IPS-NIHi7 (cell line): ENCODE measurements at regions not wholly inside any gene's neighbourhood (a gene's known extent, or its start where the extent isn't known, plus 50 kb on each side); places are given as distances from the start of the nearest gene placed in this dataset.

Experiments used
- DNase-seq: peaks from one replicate; pipeline ENCODE4 v3.0.0; 2012; ENCODE audit warnings: mixed read lengths; ENCODE audit errors: extremely low spot score

DNA sequence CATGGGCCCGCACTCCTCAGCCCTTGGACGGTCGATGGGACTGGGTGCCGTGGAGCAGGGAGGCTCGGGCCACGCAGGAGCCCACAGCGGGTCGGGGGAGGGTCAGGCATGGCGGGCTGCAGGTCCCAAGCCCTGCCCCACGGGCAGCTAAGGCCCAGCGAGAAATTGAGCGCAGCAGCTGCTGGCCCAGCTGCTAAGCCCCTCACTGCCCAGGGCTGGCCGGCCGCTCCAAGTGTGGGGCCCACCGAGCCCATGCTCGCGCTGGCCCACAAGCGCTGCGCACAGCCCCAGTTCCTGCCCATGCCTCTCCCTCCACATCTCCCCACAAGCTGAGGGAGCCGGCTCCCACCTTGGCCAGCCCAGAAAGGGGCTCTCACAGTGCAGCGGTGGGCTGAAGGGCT lies 259.4 kb downstream of the VGLL3 start:
- no peak for DNase-seq

DNA sequence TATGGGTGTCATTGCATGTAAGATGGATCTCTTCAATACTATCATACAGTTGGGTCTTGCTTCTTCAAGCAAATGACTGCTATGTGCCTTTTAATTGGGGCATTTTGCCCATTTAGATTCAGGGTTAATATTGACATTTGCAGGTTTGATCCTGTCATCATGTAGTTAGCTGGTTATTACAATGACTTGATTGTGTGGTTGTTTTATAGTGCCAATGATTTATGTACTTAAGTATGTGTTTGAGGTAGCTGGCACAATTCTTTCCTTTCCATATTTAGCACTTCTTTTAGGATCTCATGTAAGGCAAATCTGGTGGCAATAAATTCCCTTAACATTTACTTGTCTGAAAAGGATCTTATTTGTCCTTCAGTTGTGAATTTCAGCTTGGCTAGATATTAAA lies 267.5 kb downstream of the VGLL3 start:
- no peak for DNase-seq

DNA sequence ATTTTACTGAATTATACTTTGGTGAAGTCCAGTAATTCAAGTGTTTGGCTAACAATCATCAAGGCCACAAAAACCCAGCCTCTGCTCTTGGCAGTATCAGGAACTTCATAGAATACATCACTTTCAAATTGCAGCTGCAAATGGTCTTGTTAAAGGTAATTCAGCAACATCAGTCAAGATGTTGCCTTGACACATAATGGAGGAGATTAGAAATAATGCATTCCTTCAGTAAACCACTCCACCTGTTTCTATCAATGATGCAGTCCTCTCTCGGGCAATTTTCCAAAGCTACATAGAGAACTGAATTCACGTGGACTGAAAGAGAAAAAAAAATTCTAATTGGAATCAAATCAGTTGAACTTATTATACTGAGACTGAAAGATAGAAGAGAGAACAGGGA lies 279.3 kb downstream of the VGLL3 start:
- DNase-seq: no peak

DNA sequence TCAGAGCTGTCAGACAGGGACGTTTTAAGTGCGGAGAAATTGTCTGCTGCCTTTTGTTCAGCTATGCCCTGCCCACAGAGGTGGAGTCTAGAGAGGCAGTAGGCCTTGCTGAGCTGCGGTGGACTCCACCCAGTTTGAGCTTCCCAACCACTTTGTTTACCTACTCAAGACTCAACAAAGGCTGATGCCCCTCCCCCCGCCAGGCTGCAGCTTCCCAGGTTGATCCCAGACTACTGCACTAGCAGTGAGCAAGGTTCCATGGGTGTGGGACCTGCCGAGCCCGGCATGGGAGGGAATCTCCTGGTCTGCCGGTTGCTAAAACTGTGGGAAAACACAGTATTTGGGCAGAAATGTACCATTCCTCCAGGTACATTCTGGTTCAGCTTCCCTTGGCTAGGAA lies 282.1 kb downstream of the VGLL3 start:
- no peak for DNase-seq

DNA sequence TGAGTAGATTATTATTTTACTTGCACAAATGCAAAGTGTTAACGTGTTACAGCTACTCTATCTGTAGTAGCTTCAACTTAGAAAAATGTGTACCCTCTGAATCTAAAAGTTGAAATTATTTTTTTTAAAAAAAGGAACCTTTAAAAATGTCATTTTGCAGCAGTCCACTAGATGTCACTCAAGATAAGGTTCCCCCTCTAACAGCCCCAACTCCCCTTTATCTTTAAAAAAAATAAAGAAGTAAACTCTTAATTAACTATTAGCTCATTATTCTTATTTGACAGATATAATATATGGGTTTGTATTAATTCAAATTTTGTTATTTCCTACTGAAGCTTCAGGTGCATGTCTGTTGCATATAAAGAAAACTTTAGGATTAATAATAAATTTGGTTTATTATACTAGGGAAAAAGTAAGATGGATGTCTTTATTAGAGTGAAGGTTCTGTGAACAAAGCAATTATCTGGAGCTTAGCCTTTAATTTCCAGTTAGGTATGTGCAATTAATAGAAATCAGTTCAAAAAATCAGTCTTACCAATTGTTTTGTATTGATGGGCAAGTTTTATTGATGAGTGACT lies 288.5 kb downstream of the VGLL3 start:
- peak; percentile 14 for DNase-seq

DNA sequence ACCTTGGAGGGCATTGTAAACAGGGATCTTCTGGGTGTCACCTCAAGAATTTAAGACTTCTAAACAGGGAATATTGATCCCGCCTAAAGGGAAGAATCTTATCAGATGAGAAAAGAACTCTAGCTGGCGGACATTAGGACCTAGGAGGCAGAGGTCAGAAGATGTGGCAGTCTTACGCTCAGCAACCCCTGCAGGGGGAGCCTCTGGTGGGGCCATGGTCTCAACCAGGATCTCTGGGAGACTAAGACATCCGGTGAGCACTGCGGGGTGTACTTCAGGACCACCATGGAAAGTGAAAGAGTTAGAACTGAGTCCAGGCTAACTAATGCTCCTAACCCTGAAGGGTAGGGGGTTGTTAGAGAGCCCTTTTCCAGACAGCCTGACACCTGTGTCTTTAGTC lies 295.2 kb downstream of the VGLL3 start:
- peak; percentile 25 for DNase-seq

DNA sequence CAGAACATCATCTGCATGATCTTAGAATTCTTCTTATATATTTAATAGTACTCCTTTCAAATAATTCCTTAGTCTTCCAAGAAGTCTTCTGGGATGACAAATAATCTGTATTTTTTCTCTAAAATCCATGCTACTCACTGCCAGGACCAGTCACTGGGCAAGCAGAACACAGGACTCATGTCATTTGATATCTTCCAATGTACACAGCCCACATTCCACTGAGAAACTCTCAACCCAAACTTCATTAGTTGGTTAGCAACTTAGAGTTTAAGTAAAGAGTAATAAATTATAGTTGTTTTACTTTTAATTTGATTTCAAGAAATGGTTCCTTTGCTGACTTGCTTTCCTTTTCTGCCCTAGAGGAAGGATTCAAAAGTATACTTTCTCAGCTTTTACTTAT lies 317.0 kb downstream of the VGLL3 start:
- no peak for DNase-seq

DNA sequence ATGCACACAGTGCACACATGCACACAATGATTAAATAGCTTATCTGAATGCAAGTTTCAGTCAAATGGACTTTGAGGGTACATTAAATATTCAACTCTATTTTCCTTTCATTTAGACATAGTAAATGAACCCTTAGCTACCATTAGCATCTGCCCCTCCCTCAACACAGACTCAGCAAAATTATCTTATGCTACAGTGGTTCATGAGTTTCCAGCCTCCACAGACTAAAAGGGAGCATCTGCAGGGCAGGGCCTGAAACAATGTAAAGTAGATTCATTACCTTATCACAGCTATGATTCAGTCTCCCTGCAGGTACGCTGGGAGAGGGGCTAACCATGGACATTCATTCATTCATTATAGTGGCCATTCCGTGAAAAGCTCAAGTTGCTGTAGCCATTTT lies 329.1 kb downstream of the VGLL3 start:
- no peak for DNase-seq

DNA sequence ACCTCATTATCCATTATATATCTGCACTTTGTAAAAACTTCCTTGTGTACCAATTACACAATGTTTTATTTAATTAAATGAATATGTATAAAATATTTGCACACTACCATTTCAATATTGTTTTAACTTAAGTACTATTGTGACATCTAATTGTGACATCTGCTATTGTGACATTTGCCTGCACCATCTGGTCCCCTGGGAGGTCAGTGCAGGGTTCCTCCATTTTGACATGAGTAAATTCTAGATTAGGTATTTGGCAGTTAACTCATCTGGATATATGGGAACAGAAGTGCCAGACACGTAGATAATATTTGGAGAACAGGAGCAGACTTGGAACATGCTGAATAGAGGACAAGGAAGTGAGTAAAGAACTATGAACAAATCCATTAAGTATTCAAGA lies 332.1 kb downstream of the VGLL3 start:
- no peak for DNase-seq

DNA sequence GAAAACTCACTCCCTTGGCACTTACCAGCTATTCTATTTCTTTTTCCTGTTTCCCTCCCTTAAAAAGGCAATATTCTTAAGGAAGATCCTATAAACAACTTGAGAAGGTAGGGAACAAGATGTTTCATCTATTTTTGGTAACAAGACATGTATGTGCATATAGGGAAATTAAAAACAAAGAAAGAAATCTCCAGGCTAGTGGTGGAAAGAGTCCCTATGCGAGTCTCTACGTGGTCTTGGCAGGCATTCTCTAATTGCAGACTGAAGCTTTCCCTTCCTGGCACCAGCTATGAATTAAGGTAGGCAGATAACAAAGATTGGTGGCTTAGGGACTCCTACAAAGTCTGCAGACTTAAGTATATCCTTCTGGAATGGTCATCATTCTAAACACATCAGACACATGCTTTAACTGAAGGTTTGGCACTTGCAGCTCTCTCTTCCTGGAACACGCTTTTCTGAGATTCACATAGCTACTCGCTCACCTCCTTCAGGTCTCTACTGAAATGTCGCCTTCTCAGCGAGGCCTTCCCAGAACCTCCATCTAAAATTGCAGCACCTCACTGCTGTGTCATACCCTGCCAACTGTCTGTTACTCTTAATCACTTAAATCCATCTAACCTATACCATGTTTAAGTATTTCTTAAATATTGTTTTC lies 336.0 kb downstream of the VGLL3 start:
- no peak for DNase-seq

DNA sequence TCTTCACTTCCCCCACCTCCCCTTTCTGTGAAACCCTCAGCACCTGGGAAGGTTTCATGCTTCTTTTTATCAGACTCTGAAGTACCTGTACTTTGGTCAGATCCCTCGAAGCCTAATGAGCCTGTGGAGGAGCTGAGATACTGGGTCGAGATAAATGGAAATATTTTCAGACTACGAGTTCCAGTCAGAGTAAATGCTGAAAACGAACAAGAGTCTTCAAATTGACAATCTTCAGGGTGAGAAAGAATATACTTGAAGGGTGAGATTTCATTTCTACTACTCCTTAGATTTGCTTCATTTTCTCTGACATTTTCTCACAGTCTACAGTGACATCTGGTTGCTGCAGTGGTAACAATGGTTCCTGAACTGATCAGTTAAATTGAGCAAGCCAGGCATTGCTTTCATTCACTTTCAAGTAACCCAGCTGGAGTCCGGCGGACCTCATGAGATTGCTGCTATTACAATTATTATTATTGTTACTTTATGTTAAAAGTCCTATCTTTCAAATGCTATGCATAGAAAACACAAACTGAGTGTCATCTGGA lies 337.2 kb downstream of the VGLL3 start:
- DNase-seq: no peak

DNA sequence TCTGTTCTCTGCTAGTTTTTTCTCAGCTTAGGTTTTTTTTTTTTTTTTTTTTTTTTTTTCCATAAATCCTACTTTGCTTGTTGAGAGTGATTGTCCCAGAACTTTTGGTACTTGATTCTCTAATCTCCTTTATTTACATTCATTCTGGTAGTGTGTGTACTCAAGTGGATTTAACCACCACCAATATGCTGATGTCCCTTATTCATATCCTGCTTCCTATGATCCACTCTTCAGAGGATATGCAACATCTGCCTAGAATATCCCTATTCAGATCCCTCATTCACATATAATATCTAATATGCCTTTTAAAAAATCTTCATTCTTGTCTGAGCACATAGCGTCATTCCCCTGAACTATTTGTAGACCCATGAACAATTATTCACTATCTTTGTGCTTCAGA lies 342.9 kb downstream of the VGLL3 start:
- DNase-seq: no peak

DNA sequence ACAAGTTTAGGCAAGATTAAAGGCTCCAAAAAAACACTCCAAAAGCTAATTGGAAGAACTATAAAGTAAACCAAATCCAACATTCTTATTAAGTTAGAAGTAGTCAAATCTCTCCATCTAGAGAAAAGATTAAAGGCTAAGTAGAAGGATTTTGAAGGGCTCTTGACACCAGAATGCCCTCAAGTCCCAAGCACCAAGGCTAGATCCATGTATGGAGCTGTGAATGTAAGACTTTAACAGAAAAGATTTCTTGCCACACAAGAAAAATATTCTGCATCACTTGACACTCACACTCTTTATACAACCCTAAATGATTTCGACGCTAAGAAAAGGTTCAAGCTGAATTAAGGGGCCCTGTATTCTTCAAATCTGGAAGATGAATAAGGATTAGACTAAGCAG lies 345.2 kb downstream of the VGLL3 start:
- no peak for DNase-seq

DNA sequence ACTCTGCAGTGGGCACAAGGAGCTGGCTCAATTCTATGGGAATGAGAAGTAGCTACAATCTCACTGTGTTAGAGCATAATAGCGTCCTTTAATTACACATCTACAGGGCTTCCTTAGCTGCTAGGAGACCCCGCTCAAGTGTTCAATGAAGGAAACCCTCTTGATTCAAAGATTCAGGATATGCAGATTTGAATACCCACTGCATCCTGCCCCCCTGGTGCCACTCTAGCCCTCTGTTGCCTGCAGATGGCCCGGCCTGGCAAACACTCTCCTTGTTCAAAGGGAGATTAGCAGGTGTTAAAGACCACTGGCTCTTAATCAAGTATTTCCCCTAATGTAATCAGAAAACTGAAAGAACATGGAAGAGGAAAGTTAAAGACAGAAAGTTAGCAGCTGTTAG lies 356.6 kb downstream of the VGLL3 start:
- DNase-seq: no peak

DNA sequence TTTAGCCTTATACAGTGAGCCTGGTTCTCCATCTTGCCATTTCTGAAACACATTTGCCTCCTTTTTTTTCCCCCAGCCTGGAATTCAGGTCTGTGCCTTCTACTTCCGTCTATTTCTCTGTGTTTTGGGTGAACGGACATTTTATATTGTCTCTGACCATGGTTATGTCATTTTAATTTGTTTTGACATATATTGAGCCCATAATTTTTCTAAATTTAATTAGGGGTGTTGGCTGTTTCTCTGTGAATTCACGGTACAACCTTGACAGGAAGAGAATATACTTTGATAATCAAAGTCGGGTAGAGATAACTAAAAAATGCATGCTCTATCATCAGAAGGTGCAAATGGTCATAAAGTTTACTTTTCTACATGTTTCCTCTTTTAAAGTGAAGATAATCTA lies 361.4 kb downstream of the VGLL3 start:
- no peak for DNase-seq

DNA sequence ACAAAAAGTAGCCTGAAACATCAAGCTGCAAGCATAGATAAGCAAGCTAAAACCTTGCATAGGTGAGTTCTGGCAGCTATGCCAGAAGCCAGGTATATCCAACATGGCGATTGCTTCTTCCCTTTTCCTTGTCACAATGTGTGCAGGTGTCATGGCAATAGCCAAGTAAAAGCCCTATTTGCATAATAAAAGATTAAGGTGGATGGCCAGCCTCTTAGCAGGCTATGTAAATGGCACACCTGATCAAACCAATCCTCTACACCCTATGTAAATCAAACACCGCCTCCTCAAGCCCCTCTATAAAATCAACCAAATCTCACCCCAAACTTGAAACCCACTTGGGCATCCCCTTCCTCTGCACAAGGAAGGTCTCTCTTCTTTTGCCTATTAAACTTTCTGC lies 366.8 kb downstream of the VGLL3 start:
- DNase-seq: no peak

DNA sequence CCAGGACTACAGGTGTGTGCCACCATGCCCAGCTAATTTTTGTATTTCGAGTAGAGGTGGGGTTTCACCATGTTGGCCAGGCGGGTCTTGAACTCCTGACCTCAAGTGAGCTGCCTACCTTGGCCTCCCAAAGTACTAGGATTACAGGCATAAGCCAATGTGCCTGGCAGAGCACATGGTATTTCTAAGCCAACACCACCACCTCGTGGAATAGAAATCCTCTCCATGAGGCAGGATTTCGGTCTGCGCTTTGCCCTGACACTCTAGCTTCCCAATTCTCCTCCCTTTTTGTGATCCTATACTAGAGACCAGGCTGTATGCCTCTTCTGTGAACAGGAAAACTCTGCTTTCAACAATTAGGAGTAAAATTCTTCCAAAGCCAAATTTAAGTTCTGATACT lies 372.2 kb downstream of the VGLL3 start:
- DNase-seq: no peak

DNA sequence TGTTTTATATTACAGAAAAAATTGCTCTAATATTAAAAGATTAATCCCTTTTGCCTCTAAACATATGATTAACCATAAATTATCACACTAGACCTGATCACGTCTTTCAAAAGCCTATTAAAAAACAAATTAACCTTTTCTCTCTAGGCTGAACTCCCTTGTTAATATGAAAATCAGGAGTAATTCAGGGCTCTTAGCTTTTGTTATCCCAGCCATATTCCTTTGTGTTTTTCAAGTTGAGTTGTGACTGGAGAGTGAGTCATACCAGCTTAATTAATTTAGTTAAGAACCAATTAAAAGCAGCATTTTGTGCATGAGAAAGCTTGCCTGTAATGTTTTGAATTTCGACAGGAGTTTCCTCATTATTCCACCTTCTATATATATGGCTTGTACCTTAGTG lies 385.8 kb downstream of the VGLL3 start:
- no peak for DNase-seq

DNA sequence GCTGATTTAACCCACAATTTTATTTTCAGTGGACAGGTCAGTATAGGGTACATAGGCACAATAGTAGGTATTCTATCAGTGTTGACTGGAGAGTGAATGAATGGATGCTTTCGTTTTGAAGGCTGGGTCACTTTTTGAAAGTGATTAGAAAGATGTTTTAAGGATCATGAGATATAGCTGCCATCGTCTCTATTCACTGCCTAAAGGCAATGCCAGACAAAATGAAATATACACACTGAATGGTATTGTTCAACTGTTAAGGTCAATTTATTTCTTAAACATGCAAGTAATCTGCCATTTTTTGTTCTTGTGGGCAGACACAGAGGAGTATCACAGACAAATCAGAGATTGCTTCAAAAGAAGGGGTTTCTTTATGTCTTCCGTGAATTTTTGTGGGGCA lies 395.3 kb downstream of the VGLL3 start:
- DNase-seq: no peak

DNA sequence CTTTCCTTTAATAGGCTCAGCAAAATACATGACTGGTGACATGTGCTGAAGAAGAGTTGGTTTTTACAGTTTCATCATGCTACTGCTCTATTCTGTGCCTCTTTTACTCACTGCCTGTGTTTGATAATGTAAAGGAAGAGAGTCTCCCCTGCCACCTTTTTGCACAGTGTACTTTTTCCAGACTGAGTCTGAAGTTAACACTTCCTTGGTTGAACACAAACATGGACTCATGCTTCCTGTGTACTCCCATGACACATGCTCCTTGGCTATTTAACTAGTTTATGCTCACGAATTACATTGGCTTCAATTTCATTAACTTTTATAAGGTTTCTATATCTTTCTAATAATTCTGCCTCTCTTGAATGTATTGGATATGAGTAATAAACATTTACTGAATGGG lies 396.1 kb downstream of the VGLL3 start:
- DNase-seq: no peak

DNA sequence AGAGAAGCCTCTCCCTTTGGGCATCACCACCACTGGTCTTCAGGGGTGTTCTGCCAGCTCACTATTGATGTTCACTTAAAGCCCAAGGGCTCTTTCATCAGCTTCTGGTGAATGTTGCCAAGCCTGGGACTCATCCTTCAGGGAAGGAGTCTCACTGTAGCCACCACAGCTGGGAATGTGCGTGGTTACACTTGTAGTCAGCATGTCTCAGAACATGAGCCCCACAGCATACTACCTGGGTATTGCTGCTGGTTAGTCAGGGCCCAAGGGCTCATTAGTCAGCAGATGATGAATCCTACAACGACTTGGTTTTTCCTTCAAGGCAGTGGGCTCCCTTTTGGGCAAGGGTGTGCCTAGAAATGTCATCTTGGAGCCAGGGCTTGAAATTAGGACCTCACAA lies 412.9 kb downstream of the VGLL3 start:
- no peak for DNase-seq

DNA sequence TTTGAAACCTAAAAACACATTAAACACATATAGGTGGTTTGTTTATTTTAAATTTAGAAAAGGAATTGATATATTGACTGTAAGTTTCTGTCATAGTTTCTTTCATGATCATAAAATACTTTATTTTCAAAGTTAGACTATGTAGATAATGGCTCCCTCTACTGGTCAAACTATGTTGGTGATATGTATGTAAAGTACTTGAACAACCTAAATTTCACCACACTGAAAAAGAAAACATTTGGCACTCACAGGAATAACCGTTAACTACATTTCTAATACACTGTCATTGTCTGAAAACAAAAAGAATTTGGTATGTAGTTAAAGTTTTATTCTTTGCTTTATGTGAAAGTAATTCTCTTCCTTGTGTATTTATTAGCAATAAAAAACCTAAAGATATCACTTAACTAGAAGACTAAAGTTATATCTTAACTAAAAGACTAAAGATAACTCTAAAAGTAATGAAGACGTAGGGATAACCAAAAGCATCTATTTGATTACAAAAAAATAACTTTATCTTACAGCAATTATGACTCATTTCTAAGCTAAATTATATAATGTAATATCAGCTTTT lies 427.5 kb downstream of the VGLL3 start:
- DNase-seq: peak; percentile 15

DNA sequence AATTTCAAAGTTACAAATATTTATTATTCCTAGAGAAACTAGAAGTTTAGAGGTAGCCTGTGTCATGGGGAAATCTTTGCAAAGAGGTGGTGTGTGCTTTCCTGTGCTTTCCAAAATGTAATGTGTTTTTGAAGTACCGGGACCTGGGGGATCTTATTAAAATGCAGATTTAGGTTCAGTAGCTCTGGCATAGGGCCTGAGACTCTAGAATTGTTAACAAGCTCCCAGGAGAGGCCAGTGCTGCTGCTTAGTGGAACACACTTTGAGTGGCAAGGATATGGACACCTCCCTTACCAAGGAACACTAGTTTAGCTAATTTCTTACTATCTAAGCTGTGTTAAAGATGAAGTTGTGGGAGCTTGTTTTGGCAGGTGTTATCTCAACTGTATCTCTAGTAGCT lies 428.9 kb downstream of the VGLL3 start:
- DNase-seq: no peak

DNA sequence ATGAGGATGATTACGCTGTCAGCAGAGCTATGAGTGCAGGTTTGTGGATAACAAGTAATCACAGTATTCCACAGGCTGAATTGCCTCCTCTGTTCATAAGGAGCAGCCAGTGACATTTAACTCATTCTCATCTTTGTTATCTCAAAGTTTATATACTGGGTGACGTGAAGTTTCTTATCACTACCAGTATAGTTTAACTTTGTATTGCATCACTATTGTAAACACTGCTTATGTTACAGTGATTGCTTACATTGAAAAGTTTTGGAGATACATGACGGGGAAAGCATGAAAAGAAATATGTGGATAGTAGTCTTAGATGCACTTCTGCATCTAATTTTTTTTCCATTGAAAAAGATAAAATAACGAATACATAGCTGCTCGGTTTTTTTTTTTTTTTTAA lies 429.7 kb downstream of the VGLL3 start:
- DNase-seq: no peak
